ENCODE measurements at regions not wholly inside any gene's neighbourhood (a gene's known extent, or its start where the extent isn't known, plus 50 kb on each side); places are given as distances from the start of the nearest gene placed in this dataset.

DNA sequence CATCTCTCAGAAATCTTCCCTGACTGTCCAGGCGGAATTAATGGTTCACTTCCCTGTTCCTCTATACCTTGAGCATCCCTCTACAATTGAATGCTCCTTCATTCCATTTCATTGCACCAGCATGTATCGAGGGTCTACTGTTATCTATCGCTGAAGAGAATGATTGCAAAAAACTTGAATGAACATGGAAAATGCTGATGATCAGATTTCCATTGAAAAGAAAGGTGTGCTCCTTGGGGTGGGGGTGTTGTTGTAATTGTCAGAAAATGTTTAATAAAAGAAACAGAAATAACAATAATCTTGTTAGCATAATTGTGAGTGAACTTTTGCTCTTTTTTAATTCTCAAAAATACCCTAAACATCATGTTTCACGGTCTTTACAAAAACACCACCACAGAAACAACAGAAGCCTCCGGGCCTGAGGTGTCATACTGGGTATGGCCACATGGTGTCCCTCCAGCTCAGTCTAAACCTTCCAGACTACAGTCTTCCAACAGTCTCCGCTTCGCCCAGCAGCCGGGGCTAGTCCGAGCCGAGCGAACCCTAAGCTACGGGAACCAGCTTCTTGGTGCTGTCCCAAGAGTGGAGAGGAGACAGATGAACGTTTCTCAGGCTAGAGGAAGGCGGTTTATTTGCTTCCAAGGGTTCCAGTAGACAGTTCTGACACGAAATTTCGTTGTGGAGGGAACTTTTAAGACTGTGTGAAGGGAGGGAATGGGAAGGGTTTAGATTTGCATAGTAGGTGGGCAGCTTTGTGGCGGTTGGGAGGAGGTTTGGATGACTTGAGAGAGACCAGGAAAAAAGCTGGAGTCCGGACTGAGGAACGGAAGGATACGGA lies 75.8 kb upstream of the ZBED5 start:
- peaks cover 41% of the 10 kb centered on the region for H3K27me3 Mint-ChIP-seq

DNA sequence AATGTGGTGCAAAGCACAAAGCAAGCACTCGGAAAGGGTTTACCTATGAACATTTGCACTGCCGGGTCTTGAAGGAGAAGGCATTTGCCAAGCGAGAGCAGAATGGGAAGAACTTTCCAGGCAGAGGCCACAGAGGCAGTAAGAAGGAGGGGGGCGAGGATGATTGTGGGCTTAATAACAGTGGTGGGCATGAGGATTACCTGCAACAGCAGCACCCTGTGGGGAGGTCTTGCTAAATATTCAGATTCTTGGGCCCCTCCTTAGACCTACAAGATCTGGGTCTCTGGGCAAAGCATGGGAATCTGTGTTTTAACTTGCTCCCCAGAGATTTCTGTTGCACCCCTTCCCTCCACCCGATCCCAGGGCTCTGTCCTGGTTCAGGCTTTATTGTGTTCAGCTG lies 75.1 kb upstream of the ZBED5 start:
- Mint-ChIP-seq H3K9me3 (no peaks in the 10 kb centered on the region), H3K27me3 (peaks cover 44% of the 10 kb centered on the region), H3K36me3 (ENCODE audit: low read depth) (no peaks in the 10 kb centered on the region), H3K27ac (no peak overlapping the region), H3K4me3 (no peak overlapping the region), H3K4me1 (peaks cover 17% of the 10 kb centered on the region)
- no peak for ATAC-seq
- DNase-seq: no peak

More for the DNA sequence above, 75.8 kb upstream of the ZBED5 start:
- Mint-ChIP-seq H3K4me1 (peaks cover 17% of the 10 kb centered on the region), H3K9me3 (no peaks in the 10 kb centered on the region), H3K36me3 (ENCODE audit: low read depth) (no peaks in the 10 kb centered on the region), H3K27ac (no peak overlapping the region), H3K4me3 (peak overlapping the region; percentile 82)
- peak; percentile 92 for ATAC-seq
- peak; percentile 84 for DNase-seq

DNA sequence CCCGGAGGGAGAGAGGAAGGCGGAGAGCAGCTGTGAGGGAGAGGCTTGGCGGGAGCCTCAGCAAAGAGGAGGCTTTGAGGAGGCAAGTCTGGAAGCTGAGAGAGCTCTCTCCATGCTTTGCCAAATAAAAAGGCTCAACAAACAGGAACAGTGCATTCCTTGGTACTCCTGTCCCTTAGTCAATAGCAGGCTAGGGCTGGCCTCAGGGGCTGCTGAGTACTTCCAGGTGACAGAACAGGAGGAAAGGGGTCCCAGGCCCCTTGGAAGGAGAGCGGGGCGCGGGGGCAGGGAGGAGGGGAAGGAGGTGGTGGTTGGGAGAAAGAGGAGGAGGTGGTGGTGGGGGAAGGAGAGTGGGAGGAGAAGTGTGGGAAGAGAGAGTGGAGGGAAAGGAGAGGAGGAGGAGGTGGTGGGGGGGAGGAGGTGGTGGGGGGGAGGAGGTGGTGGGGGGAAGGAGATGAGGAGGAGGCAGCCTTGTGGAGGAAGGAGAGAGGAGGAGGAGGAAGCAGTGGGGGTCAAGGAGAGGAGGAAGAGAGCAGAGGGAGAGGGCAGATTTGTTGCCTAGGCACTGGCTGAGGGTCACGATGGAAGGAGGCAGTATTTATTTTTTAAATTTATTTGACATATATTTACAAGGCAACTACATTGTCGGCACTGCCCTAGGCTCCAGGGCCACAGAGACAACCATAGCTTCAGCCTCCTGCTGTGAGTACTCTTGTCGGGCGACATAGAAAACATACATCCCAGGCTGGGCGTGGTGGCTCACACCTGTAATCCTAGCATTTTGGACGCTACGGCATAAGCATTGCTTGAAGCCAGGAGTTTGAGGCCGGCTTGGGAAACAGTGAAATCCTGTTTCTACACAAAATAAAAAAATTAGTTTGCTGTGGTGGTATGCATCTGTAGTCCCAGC lies 74.2 kb upstream of the ZBED5 start:
- ATAC-seq (no peak), DNase-seq (no peak)
- no peak overlapping the region for H3K27ac Mint-ChIP-seq
- H3K4me1 Mint-ChIP-seq: peaks cover 17% of the 10 kb centered on the region
- H3K27me3 Mint-ChIP-seq: peaks cover 44% of the 10 kb centered on the region
- H3K36me3 Mint-ChIP-seq (ENCODE audit: low read depth): no peaks in the 10 kb centered on the region
- no peaks in the 10 kb centered on the region for H3K9me3 Mint-ChIP-seq
- H3K4me3 Mint-ChIP-seq: peak overlapping the region; percentile 65

DNA sequence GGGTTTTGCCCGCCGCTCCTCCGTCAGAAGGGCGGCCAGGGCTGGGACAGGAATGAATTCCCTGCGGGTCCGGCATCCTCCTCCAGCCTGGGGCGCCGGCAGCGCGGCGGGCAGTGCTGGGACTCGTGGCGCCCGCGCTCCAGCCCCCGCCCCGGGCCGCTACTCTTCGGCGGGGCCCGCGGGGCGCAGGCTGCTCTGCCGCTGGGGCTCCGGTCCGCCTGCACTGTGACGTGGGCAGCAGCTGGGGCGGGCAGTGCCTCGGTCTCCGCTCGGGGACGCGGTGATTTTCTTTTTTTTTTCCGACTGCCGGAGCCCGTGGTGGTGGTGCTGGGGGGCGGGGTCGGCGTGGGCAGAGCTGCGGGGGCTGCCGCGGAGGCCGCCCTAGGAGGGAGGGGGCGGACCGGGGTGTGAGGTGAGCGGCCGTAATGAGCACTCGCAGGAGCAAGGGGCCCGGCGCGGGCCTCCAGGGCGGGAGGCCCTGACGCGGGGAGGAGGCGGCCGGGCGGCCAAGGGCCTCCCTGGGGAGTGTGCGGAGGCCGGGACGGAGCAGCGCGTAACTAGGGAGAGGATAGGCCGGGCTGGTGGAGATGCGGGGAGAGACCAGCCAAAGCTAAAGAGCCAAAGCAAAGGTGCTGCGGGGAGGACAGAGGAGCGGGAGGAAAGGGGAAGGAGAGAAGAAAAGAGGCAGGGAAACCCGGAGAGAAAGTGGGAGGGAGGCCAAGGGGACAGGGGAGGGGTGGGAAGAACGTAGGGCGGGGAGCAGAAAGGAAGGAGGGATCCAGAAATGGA lies 73.3 kb upstream of the ZBED5 start:
- DNase-seq: peak; percentile 29

DNA sequence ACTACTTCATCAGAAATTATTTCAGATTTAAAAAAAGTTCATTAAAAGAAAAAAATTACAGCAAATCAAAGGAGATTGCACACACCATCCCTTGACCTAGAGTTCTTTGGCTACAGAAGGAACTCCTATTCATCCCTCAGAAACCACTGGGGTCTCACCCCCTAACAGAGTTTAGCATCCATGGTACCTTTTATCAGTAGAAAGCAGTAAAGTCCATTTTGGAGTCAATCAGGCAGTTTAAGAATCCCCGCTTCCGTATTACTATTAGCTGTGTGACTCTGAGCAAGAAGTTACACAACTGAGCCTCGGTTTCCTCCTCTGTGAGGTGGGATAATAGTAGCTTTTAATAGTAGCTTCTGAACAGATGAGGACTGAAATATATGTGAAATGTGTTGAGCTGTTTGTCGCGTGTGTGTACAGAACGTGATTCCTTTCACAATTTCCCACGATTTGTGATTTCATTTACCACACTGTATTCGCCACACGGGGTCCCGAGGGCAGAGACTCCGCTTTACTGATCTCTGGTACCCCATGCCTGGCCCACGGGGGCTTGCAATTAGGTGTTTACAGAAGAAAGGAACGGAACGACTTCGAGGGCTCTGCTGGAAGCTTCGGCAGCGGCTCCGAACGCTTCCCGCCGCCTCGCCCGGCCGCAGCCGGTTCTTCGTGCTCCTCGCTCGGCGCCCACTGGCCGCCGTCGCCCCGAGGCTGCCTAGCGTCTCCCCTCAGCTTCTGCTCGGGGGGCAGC lies 72.5 kb upstream of the ZBED5 start:
- DNase-seq (peak; percentile 25), ATAC-seq (peak; percentile 8)
- no peak overlapping the region for H3K27ac Mint-ChIP-seq
- H3K36me3 Mint-ChIP-seq (ENCODE audit: low read depth): no peaks in the 10 kb centered on the region
- peaks cover 17% of the 10 kb centered on the region for H3K4me1 Mint-ChIP-seq
- H3K9me3 Mint-ChIP-seq: no peaks in the 10 kb centered on the region
- H3K4me3 Mint-ChIP-seq: peak overlapping the region; percentile 69
- peaks cover 40% of the 10 kb centered on the region for H3K27me3 Mint-ChIP-seq

More for the DNA sequence above, 73.3 kb upstream of the ZBED5 start:
- Mint-ChIP-seq H3K36me3 (ENCODE audit: low read depth) (no peaks in the 10 kb centered on the region), H3K27me3 (peaks cover 44% of the 10 kb centered on the region), H3K4me3 (peak overlapping the region; percentile 69), H3K27ac (no peak overlapping the region), H3K4me1 (peaks cover 17% of the 10 kb centered on the region), H3K9me3 (no peaks in the 10 kb centered on the region)
- ATAC-seq: peak; percentile 61

DNA sequence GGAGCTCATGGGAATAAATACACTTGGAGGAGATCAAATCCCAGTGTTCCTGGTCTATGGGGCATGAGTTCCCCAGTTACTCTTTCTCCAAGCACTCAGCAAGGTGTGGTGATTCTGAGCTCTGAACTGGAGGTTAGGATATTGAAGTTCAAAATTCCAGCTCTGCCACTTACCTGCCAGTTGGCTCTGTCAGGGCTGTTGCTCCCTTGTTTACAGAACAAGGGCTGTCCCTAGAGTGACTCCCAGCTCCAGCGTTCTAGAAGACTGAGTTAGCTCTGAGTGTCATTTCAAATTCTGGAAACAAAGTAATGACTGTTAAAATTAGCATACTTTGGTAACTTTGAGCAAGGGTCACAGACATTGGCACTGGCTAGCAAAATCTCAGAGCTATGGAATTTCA lies 69.7 kb upstream of the ZBED5 start:
- Mint-ChIP-seq H3K4me1 (peaks cover 10% of the 10 kb centered on the region), H3K36me3 (ENCODE audit: low read depth) (no peaks in the 10 kb centered on the region), H3K4me3 (no peak overlapping the region), H3K27ac (no peak overlapping the region), H3K9me3 (no peaks in the 10 kb centered on the region), H3K27me3 (peaks cover 23% of the 10 kb centered on the region)
- no peak for DNase-seq
- ATAC-seq: no peak

DNA sequence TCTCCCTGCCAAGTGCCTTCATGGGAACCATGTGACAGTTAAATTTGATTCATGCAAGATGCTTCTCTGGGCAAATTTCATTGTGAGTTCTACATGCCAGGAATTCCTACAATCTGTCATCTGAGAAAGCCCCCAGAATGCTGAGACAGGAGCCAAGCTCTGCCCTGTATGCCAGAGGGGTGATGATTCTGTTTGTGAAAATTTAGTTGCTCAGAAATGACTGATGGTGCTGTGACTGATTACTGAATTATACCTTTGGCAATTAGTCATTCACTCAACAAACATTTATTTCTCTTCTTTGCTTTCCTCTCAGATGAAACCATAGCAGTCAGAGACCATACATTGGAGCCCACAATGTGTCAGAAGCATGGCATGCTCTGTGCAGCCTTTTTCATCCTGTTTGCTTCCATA lies 69.0 kb upstream of the ZBED5 start:
- Mint-ChIP-seq H3K36me3 (ENCODE audit: low read depth) (no peaks in the 10 kb centered on the region), H3K27ac (no peak overlapping the region), H3K9me3 (no peaks in the 10 kb centered on the region), H3K4me1 (peaks cover 10% of the 10 kb centered on the region), H3K27me3 (peaks cover 22% of the 10 kb centered on the region), H3K4me3 (no peak overlapping the region)
- no peak for DNase-seq
- ATAC-seq: no peak

DNA sequence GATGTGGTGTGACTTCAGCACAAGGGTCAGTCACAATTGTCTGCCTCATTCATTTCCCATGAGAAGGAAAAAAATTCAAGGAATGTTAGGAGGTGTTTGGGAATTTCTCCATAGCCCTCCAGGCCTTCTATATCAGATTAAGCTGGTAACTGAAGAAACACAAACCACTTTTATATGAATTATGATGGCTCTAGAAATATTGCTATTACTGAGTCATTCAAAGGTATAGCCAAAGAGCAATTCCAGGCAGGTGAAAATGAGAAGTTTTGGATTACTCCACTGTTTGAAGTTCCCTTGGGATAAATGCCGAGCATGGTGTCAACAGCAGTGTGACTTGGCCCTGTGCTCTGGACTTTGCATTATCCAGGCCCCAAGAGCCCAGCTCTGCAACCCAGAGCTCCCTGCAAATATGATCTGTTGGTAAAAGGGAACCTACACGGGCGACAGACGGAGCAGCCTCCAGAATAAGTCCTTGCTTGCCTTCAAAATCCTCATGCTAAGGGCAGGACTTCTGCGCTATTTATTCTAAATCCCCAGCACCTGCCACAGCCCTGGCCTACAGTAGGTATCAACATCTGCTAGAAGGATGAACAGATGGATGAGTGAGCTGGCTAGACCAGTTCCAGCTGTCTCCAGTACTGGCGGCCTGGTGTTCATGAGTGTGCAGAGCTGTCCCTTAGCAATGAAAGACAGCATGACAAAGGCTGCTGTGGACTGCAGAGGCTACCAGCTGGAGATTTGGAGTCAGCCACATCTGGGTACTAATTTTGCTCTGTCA lies 67.5 kb upstream of the ZBED5 start:
- no peak overlapping the region for H3K4me3 Mint-ChIP-seq
- H3K27ac Mint-ChIP-seq: no peak overlapping the region
- ATAC-seq: no peak
- peaks cover 13% of the 10 kb centered on the region for H3K27me3 Mint-ChIP-seq
- peaks cover 2% of the 10 kb centered on the region for H3K4me1 Mint-ChIP-seq
- H3K9me3 Mint-ChIP-seq: no peaks in the 10 kb centered on the region
- no peak for DNase-seq
- no peaks in the 10 kb centered on the region for H3K36me3 Mint-ChIP-seq (ENCODE audit: low read depth)

DNA sequence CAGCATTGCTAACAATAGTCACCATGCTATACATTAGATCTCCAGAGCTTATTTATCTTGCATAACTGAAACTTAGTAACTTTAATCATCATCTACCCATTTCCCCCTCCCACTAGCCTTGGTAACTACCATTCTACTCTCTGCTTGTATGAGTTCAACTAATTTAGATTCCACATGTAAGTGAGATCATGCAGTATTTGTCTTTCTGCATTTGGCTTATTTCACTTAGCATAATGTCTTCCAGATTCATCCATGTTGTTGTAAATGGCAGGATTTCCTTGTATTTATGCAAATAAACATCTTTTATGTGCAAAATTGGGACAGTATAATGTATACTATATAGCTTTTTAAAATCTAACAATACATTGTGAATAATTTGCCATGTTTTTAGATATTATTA lies 66.0 kb upstream of the ZBED5 start:
- H3K27me3 Mint-ChIP-seq: peaks cover 5% of the 10 kb centered on the region

DNA sequence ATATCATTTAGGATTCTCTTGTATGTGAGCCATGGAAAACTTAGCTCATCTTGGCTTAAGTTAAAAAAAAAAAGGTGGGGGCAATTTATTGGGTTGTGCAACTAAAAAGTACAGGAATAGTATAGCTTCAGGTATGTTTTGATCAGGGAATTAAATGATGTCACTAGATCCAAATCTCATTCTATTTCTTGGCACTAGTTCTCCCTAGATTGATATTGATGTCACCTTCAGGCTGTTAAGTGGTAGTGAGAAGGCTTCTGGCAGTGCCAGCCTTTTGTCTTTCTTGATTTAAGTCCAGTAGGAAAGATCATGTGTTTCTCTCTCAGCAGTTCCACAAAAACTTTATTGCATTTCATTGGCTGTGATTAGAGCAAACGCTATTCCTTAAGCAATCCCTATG lies 65.0 kb upstream of the ZBED5 start:
- H3K4me3 Mint-ChIP-seq: no peak overlapping the region
- H3K4me1 Mint-ChIP-seq: peaks cover 2% of the 10 kb centered on the region
- peaks cover 10% of the 10 kb centered on the region for H3K9me3 Mint-ChIP-seq
- no peak overlapping the region for H3K27ac Mint-ChIP-seq
- peaks cover 2% of the 10 kb centered on the region for H3K36me3 Mint-ChIP-seq (ENCODE audit: low read depth)
- DNase-seq (no peak), ATAC-seq (no peak)
- no peaks in the 10 kb centered on the region for H3K27me3 Mint-ChIP-seq

More for the DNA sequence above, 66.0 kb upstream of the ZBED5 start:
- H3K27ac Mint-ChIP-seq: no peak overlapping the region
- H3K36me3 Mint-ChIP-seq (ENCODE audit: low read depth): no peaks in the 10 kb centered on the region
- no peak for ATAC-seq
- H3K9me3 Mint-ChIP-seq: peaks cover under 1% of the 10 kb centered on the region
- no peak for DNase-seq
- H3K4me3 Mint-ChIP-seq: no peak overlapping the region
- H3K4me1 Mint-ChIP-seq: peaks cover 2% of the 10 kb centered on the region

DNA sequence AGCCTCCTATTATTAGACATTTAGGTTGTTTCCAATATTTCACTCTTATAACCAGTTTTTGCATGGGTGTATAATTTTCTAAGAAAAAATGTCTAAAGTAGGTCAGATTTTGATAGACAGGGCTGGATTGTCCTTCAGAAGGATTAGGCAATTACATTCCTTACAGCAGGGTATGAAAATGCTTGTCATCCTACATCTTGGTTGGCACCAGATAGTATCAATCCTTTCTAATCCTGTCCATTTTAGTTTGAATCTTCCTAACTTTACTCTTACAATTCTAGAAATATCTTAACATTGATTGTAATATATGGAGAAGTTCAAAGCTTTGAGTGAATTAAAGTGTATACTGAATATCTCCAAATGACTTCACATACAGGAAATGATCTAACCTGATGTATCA lies 63.0 kb upstream of the ZBED5 start:
- Mint-ChIP-seq H3K27ac (no peak overlapping the region), H3K4me1 (peaks cover 2% of the 10 kb centered on the region), H3K27me3 (no peaks in the 10 kb centered on the region), H3K36me3 (ENCODE audit: low read depth) (peaks cover 2% of the 10 kb centered on the region), H3K4me3 (no peak overlapping the region), H3K9me3 (peaks cover 18% of the 10 kb centered on the region)
- DNase-seq (no peak), ATAC-seq (no peak)

DNA sequence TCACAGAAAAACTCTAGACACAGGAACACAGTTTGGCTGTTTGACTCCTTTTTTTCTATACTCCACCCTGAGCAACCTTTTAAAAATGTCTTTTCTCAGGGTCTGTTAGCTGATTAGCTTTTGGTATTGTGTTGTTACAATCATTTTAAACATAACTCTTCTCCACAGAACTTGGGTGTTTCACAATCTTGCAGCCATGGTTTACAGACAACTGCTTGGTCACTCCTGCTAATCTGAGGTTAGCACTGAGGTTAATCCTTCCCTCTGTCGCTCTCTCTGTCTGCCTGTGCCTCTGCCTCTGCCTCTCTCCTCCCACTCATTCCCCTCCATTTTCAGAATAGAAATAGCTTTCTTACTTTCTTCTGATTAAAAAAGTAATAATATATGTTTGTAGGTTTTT lies 62.4 kb upstream of the ZBED5 start:
- ATAC-seq (no peak), DNase-seq (no peak)
- H3K9me3 Mint-ChIP-seq: peaks cover 18% of the 10 kb centered on the region
- H3K27ac Mint-ChIP-seq: no peak overlapping the region
- H3K27me3 Mint-ChIP-seq: no peaks in the 10 kb centered on the region
- H3K4me1 Mint-ChIP-seq: peaks cover 2% of the 10 kb centered on the region
- H3K4me3 Mint-ChIP-seq: no peak overlapping the region
- H3K36me3 Mint-ChIP-seq (ENCODE audit: low read depth): peaks cover 2% of the 10 kb centered on the region

DNA sequence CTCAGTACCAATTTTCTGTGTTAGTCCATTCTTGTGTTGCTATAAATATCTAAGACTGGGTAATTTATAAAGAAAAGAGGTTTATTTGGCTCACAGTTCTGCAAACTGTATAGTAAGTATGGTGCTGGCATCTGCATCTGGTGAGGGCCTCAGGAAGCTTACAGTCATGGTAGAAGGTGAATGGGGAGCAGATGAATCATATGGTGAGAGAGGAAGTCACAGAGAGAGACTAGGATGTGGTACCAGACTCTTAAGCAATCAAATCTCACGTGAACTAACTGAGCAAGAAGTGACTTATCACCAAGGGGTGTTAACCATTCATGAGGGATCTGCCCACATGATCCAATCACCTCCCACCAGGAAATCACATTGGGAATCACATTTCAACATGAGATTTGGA lies 60.8 kb upstream of the ZBED5 start:
- Mint-ChIP-seq H3K4me3 (no peak overlapping the region), H3K27ac (no peak overlapping the region), H3K4me1 (peaks cover 2% of the 10 kb centered on the region), H3K36me3 (ENCODE audit: low read depth) (peaks cover 2% of the 10 kb centered on the region), H3K27me3 (no peaks in the 10 kb centered on the region), H3K9me3 (peaks cover 18% of the 10 kb centered on the region)
- ATAC-seq (no peak), DNase-seq (no peak)
